H54 (cell line): ENCODE measurements at regions not wholly inside any gene's neighbourhood (a gene's known extent, or its start where the extent isn't known, plus 50 kb on each side); places are given as distances from the start of the nearest gene placed in this dataset.

ENCODE experiments used
- DNase-seq: peaks from one replicate; pipeline ENCODE4 v3.0.0; 2011; ENCODE audit warnings: low spot score, mixed read lengths; ENCODE audit not compliant: insufficient read length
- FAIRE-seq: peaks from 3 replicates; lab custom pipeline; 2011; peaks lifted over from hg19 to GRCh38; lab: Jason Lieb, UNC
- POLR2A ChIP-seq: IDR thresholded peaks from 2 replicates; pipeline ENCODE4 v1.6.1; 2011; ENCODE audit warnings: low read depth, mild to moderate bottlenecking, low read length

- no peak for FAIRE-seq
- DNase-seq = no peak
- no peak for TF ChIP-seq POLR2A
Measured at GRCh38 chr7:84614821-84615501, 420.4 kb upstream of the SEMA3A start.

GRCh38 chr7:84612981-84613681 is 418.5 kb upstream of the SEMA3A start:
- TF ChIP-seq POLR2A = no peak
- DNase-seq (no peak), FAIRE-seq (no peak)

- TF ChIP-seq POLR2A = no peak
- no peak for FAIRE-seq
- DNase-seq = no peak
Measured at GRCh38 chr7:84611391-84611790, 416.8 kb upstream of the SEMA3A start.

DNA sequence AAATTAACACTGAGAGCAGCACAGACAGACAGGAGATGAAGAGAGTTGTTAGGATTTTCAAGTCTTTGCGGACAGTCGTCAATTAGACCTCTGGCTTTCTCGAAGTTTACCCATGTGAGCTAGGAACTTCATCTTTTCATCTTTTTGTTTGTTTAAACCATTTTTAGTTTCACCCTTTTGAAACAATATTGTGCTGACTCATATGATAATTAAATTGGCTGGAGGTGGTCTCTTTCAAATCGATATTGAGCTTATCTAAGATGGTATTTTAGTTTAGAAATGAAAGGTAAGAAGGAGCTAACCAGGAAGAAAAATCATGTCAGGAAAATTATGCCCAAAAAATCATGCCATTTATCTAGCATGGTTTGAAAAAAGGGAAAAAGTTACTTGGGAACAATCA is 415.8 kb upstream of the SEMA3A start:
- TF ChIP-seq POLR2A = no peak
- FAIRE-seq = peak; percentile 11
- DNase-seq = no peak

GRCh38 chr7:84605301-84605700 is 410.7 kb upstream of the SEMA3A start:
- DNase-seq (no peak), FAIRE-seq (no peak)
- no peak for TF ChIP-seq POLR2A

DNA sequence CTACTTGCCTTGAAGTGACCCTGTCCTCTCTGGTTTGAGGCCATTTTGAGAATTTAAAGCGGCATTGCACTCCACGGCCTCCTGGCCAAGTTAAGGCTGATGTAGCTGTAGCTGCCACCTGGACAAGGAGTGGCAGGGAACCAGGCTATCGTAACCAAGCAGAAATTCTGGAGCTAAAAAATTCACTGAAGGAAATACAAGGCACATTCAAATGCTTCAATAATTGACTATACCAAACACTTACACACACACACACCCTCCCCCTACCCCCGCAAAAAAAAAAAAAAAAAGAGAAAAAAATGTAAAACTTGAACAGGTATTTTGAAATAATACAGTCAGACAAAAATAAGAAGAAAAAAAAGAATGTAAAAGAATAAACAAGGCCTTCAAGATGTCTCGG is 409.0 kb upstream of the SEMA3A start:
- FAIRE-seq (no peak), DNase-seq (no peak)
- TF ChIP-seq POLR2A = no peak

GRCh38 chr7:84595026-84595425 is 400.4 kb upstream of the SEMA3A start:
- DNase-seq = no peak
- no peak for TF ChIP-seq POLR2A
- FAIRE-seq = no peak

- no peak for TF ChIP-seq POLR2A
- DNase-seq (no peak), FAIRE-seq (no peak)
Measured at GRCh38 chr7:84591897-84592296, 397.3 kb upstream of the SEMA3A start.

DNA sequence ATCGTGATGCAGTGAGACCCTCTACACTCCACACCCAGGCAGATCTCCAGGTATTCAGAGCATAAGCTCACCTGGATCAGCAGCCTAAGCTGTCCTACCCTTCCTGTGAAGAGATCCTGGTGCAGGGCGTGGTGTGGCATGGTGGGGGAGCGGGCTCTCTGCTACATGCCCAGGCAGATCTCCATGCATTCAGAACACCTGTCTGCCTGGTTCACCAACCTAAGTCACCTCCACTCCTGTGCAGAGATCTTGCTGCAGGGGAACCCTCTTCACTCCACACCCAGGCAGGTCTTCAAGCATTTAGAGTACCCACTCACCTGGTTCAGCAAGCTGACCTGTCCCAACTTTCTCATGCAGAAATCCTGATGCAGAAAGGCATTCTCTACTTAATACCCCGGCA is 394.4 kb upstream of the SEMA3A start:
- DNase-seq (no peak), FAIRE-seq (no peak)
- TF ChIP-seq POLR2A = no peak

GRCh38 chr7:84583331-84583730 is 388.7 kb upstream of the SEMA3A start:
- no peak for TF ChIP-seq POLR2A
- FAIRE-seq = no peak

GRCh38 chr7:84582747-84583146 is 388.2 kb upstream of the SEMA3A start:
- DNase-seq (no peak), FAIRE-seq (no peak)
- TF ChIP-seq POLR2A = no peak

More at GRCh38 chr7:84583331-84583730, 388.7 kb upstream of the SEMA3A start:
- DNase-seq = no peak

DNA sequence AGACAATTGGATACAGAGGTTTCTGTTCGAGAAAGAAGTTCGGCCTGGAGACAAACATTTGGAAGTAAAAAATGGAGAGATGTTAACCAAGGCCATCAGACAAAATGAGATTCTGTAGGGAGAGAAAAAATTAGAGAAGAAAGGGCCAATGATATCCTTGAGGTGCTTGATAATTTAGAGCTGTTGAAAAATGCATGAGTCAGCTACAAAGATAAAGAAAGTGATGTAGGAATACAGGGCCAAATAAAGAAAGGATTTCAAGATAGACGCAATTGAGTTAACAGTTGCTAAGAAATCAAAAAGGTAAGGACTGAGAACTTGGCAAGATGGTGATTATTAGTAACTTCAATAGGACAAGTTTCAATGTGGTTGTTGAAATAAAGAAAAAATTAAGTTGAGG is 384.2 kb upstream of the SEMA3A start:
- TF ChIP-seq POLR2A = no peak
- DNase-seq = no peak
- FAIRE-seq = no peak

DNA sequence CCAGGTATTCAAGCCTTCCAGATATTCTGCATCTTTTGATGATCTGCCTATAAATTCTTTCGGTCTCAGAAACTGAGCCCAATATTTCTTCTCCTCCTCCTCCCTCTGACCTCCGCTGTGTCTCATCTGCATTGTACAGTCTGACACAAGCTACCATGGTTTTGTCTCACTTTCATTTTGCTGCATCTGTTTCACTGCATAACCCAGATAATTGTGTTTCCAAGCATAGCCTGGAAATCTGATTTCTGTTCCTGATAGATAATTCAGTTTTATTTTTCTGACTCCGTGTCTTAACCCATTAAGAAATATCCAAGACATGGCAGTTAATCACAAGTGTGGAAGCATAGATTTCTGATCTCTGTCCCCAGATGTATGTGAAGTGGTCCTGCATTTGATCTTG is 374.2 kb upstream of the SEMA3A start:
- FAIRE-seq (no peak), DNase-seq (no peak)
- no peak for TF ChIP-seq POLR2A

GRCh38 chr7:84565345-84566074 is 370.9 kb upstream of the SEMA3A start:
- DNase-seq = no peak
- FAIRE-seq = no peak
- no peak for TF ChIP-seq POLR2A
